ENCODE measurements at regions not wholly inside any gene's neighbourhood (a gene's known extent, or its start where the extent isn't known, plus 50 kb on each side); places are given as distances from the start of the nearest gene placed in this dataset.

- TF ChIP-seq, protein P1, sequence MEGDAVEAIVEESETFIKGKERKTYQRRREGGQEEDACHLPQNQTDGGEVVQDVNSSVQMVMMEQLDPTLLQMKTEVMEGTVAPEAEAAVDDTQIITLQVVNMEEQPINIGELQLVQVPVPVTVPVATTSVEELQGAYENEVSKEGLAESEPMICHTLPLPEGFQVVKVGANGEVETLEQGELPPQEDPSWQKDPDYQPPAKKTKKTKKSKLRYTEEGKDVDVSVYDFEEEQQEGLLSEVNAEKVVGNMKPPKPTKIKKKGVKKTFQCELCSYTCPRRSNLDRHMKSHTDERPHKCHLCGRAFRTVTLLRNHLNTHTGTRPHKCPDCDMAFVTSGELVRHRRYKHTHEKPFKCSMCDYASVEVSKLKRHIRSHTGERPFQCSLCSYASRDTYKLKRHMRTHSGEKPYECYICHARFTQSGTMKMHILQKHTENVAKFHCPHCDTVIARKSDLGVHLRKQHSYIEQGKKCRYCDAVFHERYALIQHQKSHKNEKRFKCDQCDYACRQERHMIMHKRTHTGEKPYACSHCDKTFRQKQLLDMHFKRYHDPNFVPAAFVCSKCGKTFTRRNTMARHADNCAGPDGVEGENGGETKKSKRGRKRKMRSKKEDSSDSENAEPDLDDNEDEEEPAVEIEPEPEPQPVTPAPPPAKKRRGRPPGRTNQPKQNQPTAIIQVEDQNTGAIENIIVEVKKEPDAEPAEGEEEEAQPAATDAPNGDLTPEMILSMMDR (IDR thresholded peaks at IDR 0.05; ENCODE audit: control extremely low read depth, extremely low read depth, low read depth, missing control alignments), result no peak
- no peak for DNase-seq (ENCODE audit: extremely low spot score)
- POLR2A ChIA-PET, result no interaction called here
- CTCF ChIA-PET, result interaction anchor here (1.0 to 1.3 kb wide), 2 partner anchors 10 to 50 kb away, joined by 3 to 5 read pairs; no protein-coding TSS in a partner anchor
These were observed 484.7 kb downstream of the INSC start for GRCh38 chr11:15599376-15599775.

DNA sequence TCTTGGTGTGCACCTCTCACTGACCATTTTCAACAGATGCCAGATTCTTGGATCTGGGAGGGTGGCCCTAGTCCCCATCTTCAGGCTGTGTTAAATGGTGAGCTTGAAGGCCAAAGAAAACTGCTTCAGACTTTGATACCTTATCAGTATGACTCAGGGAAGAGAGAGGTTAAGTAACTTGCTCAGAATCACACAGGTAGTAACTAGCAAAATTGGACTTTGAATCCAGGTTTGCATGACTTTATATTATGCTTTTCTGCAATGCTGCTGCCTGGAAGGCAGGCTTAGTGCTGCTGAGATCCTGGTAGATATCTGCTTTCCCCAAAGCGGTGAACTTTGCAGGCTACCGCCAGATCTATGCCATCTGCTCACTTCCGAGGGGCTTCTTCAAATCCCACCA lies 487.3 kb downstream of the INSC start:
- POLR2A ChIA-PET, result no interaction called here

GRCh38 chr11:15602785-15603567 lies 488.3 kb downstream of the INSC start:
- DNase-seq (ENCODE audit: extremely low spot score), result no peak
- ChIA-PET POLR2A (no interaction called here), CTCF (no interaction called here)

More for the DNA sequence above, 487.3 kb downstream of the INSC start:
- TF ChIP-seq, protein P1 (IDR thresholded peaks at IDR 0.05; ENCODE audit: control extremely low read depth, extremely low read depth, low read depth, missing control alignments), result no peak
- CTCF ChIA-PET, result no interaction called here
- DNase-seq (ENCODE audit: extremely low spot score), result no peak

GRCh38 chr11:15605094-15605493 lies 490.4 kb downstream of the INSC start:
- POLR2A ChIA-PET, result no interaction called here

More at GRCh38 chr11:15602785-15603567, 488.3 kb downstream of the INSC start:
- TF ChIP-seq, protein P1 (IDR thresholded peaks at IDR 0.05; ENCODE audit: control extremely low read depth, extremely low read depth, low read depth, missing control alignments), result no peak

DNA sequence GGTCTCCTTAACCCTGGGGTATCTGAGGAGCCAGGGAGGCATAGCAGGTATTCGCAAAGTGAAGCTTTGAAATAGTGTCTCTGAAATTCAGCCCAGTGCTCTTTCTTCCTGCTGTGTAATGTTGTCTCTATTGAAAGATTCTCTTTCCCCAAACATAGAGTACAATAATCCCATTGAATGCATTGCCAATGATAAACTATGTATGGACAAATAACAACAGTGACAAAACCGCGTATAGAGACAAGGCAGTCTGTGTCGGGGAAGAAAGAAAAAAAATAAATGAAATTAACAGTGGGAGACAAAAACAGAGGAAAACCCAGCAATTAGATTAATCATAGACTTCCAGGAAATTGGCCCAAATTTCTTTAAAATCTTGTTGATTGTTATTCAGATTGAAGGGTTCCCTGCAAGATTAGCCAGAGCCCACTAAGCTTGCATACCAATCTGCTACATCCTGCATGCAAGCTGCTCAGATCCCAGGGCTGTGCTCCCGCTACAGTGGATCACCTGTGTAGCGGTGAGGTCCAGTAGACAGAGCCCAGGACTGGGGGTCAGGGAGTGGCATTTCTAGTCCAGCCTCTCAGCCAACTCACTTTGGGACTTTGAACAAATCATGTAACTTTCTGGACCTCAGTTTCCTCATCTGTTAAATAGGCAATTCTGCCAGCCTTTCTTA lies 492.8 kb downstream of the INSC start:
- CTCF ChIA-PET, result interaction anchor here (2.1 kb wide), 1 partner anchor 7 kb away, joined by 4 read pairs; no protein-coding TSS in a partner anchor
- TF ChIP-seq, protein P1 (IDR thresholded peaks at IDR 0.05; ENCODE audit: control extremely low read depth, extremely low read depth, low read depth, missing control alignments), result no peak
- DNase-seq (ENCODE audit: extremely low spot score), result no peak
- POLR2A ChIA-PET, result no interaction called here

More at GRCh38 chr11:15605094-15605493, 490.4 kb downstream of the INSC start:
- TF ChIP-seq, protein P1 (IDR thresholded peaks at IDR 0.05; ENCODE audit: control extremely low read depth, extremely low read depth, low read depth, missing control alignments), result no peak
- no peak for DNase-seq (ENCODE audit: extremely low spot score)
- CTCF ChIA-PET, result interaction anchor here (1.3 to 2.3 kb wide), 4 partner anchors 9 to 27 kb away, joined by 3 to 6 read pairs (median 4); no protein-coding TSS in a partner anchor

GRCh38 chr11:15609445-15609844 lies 494.7 kb downstream of the INSC start:
- CTCF ChIA-PET, result interaction anchor here (1.2 kb wide), 1 partner anchor 10 kb away, joined by 3 read pairs; no protein-coding TSS in a partner anchor
- POLR2A ChIA-PET, result no interaction called here
- no peak for DNase-seq (ENCODE audit: extremely low spot score)
- TF ChIP-seq, protein P1 (IDR thresholded peaks at IDR 0.05; ENCODE audit: control extremely low read depth, extremely low read depth, low read depth, missing control alignments), result no peak
